Activated T-cell treated with anti-CD3 and anti-CD28 coated beads, Interleukin-2, amount 50 U/mL, for 72 hours (primary cell): ENCODE measurements at regions not wholly inside any gene's neighbourhood (a gene's known extent, or its start where the extent isn't known, plus 50 kb on each side); places are given as distances from the start of the nearest gene placed in this dataset.
A peak's percentile ranks its signal among the peaks of the same experiment; 100 is the strongest.

Experiments
- ATAC-seq, 2 donors: fragments of 150-1000 bp; cut with Tn5 transposase; replicated peaks in 1 of 2; 2 replicates each; pipeline ENCODE4 v1.10.0; 2021; ENCODE audit warnings: moderate library complexity in 2 of 2, mild to moderate bottlenecking in 1 of 2
- DNase-seq, 2 donors: peaks; one replicate each; pipeline ENCODE4 v3.0.0; 2021 to 2022; ENCODE audit warnings: mixed read lengths in 1 of 2
- H3K27ac Mint-ChIP-seq: one replicate; pipeline ENCODE4 v1.8.0; 2022; ENCODE audit warnings: mild to moderate bottlenecking, moderate library complexity, mixed read lengths
- H3K27me3 Mint-ChIP-seq: one replicate; pipeline ENCODE4 v1.8.0; 2022; ENCODE audit warnings: low read depth, mixed read lengths
- H3K36me3 Mint-ChIP-seq, 2 donors: one replicate each; pipeline ENCODE4 v1.8.0; 2022; ENCODE audit warnings: mixed read lengths in 2 of 2, mild to moderate bottlenecking in 1 of 2; ENCODE audit not compliant: insufficient read depth in 2 of 2
- H3K4me1 Mint-ChIP-seq: one replicate; pipeline ENCODE4 v1.8.0; 2022; ENCODE audit warnings: low read depth, mixed read lengths
- H3K4me3 Mint-ChIP-seq, 2 donors: one replicate each; pipeline ENCODE4 v1.8.0; 2022; ENCODE audit warnings: mild to moderate bottlenecking in 2 of 2, mixed read lengths in 2 of 2, moderate library complexity in 2 of 2
- H3K9me3 Mint-ChIP-seq, 2 donors: one replicate each; pipeline ENCODE4 v1.8.0; 2022; ENCODE audit warnings: mixed read lengths in 2 of 2

GRCh38 chr18:43485545-43485963 is 208.3 kb upstream of the SYT4 start:
- Mint-ChIP-seq H3K9me3 (peaks cover 4 to 6% of the 10 kb centered on the region in 2 donors), H3K27ac (no peak overlapping the region), H3K4me1 (no peaks in the 10 kb centered on the region), H3K36me3 (no peaks in the 10 kb centered on the region), H3K4me3 (no peak overlapping the region), H3K27me3 (no peaks in the 10 kb centered on the region)
- no peak for ATAC-seq
- DNase-seq = no peak

- no peaks in the 10 kb centered on the region for H3K27me3 Mint-ChIP-seq
- H3K27ac Mint-ChIP-seq = no peak overlapping the region
- no peaks in the 10 kb centered on the region for H3K4me1 Mint-ChIP-seq
- DNase-seq (peak in 1 of 2 donors; percentile 8), ATAC-seq (no peak)
- H3K9me3 Mint-ChIP-seq = peaks cover 2 to 6% of the 10 kb centered on the region in 2 donors
- no peak overlapping the region for H3K4me3 Mint-ChIP-seq
- no peaks in the 10 kb centered on the region for H3K36me3 Mint-ChIP-seq
Measured at GRCh38 chr18:43486462-43486861, 209.2 kb upstream of the SYT4 start.

- H3K9me3 Mint-ChIP-seq = peaks cover 13 to 14% of the 10 kb centered on the region in 2 donors
- ATAC-seq (no peak), DNase-seq (no peak)
- H3K27ac Mint-ChIP-seq = no peak overlapping the region
- no peak overlapping the region for H3K4me3 Mint-ChIP-seq
- H3K36me3 Mint-ChIP-seq = no peaks in the 10 kb centered on the region
- no peaks in the 10 kb centered on the region for H3K4me1 Mint-ChIP-seq
- no peaks in the 10 kb centered on the region for H3K27me3 Mint-ChIP-seq
Measured at GRCh38 chr18:43501099-43501498, 223.8 kb upstream of the SYT4 start.

- DNase-seq (no peak), ATAC-seq (no peak)
- H3K27me3 Mint-ChIP-seq = no peaks in the 10 kb centered on the region
- H3K4me3 Mint-ChIP-seq = no peak overlapping the region
- no peaks in the 10 kb centered on the region for H3K4me1 Mint-ChIP-seq
- H3K36me3 Mint-ChIP-seq = peaks cover 0 to 2% of the 10 kb centered on the region in 2 donors
- H3K9me3 Mint-ChIP-seq = peaks cover 13 to 22% of the 10 kb centered on the region in 2 donors
- no peak overlapping the region for H3K27ac Mint-ChIP-seq
Measured at GRCh38 chr18:43506935-43507334, 229.6 kb upstream of the SYT4 start.

- DNase-seq (no peak), ATAC-seq (no peak)
- no peak overlapping the region for H3K27ac Mint-ChIP-seq
- H3K9me3 Mint-ChIP-seq = peaks cover 13 to 22% of the 10 kb centered on the region in 2 donors
- H3K4me3 Mint-ChIP-seq = no peak overlapping the region
- H3K27me3 Mint-ChIP-seq = no peaks in the 10 kb centered on the region
- H3K36me3 Mint-ChIP-seq = peaks cover 0 to 2% of the 10 kb centered on the region in 2 donors
- H3K4me1 Mint-ChIP-seq = no peaks in the 10 kb centered on the region
Measured at GRCh38 chr18:43507842-43508481, 230.7 kb upstream of the SYT4 start.

- no peaks in the 10 kb centered on the region for H3K4me1 Mint-ChIP-seq
- ATAC-seq (no peak), DNase-seq (no peak)
- H3K36me3 Mint-ChIP-seq = peaks cover 0 to 3% of the 10 kb centered on the region in 2 donors
- peaks cover 6 to 16% of the 10 kb centered on the region in 2 donors for H3K9me3 Mint-ChIP-seq
- H3K4me3 Mint-ChIP-seq = no peak overlapping the region
- H3K27me3 Mint-ChIP-seq = no peaks in the 10 kb centered on the region
- no peak overlapping the region for H3K27ac Mint-ChIP-seq
Measured at GRCh38 chr18:43514747-43515146, 237.5 kb upstream of the SYT4 start.

GRCh38 chr18:43515481-43515880 is 238.2 kb upstream of the SYT4 start:
- ATAC-seq = no peak
- H3K27me3 Mint-ChIP-seq = no peaks in the 10 kb centered on the region
- peaks cover 6 to 10% of the 10 kb centered on the region in 2 donors for H3K9me3 Mint-ChIP-seq
- H3K36me3 Mint-ChIP-seq = peaks cover 0 to 3% of the 10 kb centered on the region in 2 donors
- no peak overlapping the region for H3K27ac Mint-ChIP-seq
- H3K4me3 Mint-ChIP-seq = no peak overlapping the region
- H3K4me1 Mint-ChIP-seq = no peaks in the 10 kb centered on the region
- no peak for DNase-seq

GRCh38 chr18:43524260-43524659 is 247.0 kb upstream of the SYT4 start:
- H3K27ac Mint-ChIP-seq = no peak overlapping the region

GRCh38 chr18:43525169-43525568 is 247.9 kb upstream of the SYT4 start:
- Mint-ChIP-seq H3K27ac (no peak overlapping the region), H3K27me3 (no peaks in the 10 kb centered on the region), H3K4me3 (no peak overlapping the region), H3K4me1 (no peaks in the 10 kb centered on the region), H3K36me3 (no peaks in the 10 kb centered on the region), H3K9me3 (no peaks in the 10 kb centered on the region)
- no peak for ATAC-seq
- no peak for DNase-seq

More at GRCh38 chr18:43524260-43524659, 247.0 kb upstream of the SYT4 start:
- no peaks in the 10 kb centered on the region for H3K36me3 Mint-ChIP-seq
- ATAC-seq = no peak
- H3K4me3 Mint-ChIP-seq = no peak overlapping the region
- no peaks in the 10 kb centered on the region for H3K27me3 Mint-ChIP-seq
- DNase-seq = no peak
- no peaks in the 10 kb centered on the region for H3K9me3 Mint-ChIP-seq
- no peaks in the 10 kb centered on the region for H3K4me1 Mint-ChIP-seq

GRCh38 chr18:43526426-43527145 is 249.3 kb upstream of the SYT4 start:
- ATAC-seq (no peak), DNase-seq (no peak)
- no peaks in the 10 kb centered on the region for H3K36me3 Mint-ChIP-seq
- H3K27me3 Mint-ChIP-seq = no peaks in the 10 kb centered on the region
- no peak overlapping the region for H3K4me3 Mint-ChIP-seq
- no peaks in the 10 kb centered on the region for H3K4me1 Mint-ChIP-seq
- no peak overlapping the region for H3K27ac Mint-ChIP-seq
- H3K9me3 Mint-ChIP-seq = no peaks in the 10 kb centered on the region

GRCh38 chr18:43531438-43531837 is 254.1 kb upstream of the SYT4 start:
- ATAC-seq = no peak
- Mint-ChIP-seq H3K27me3 (no peaks in the 10 kb centered on the region), H3K4me1 (no peaks in the 10 kb centered on the region)

GRCh38 chr18:43533371-43533770 is 256.1 kb upstream of the SYT4 start:
- DNase-seq = no peak
- Mint-ChIP-seq H3K9me3 (peaks cover 7% of the 10 kb centered on the region in 2 donors), H3K27me3 (no peaks in the 10 kb centered on the region), H3K27ac (no peak overlapping the region), H3K4me3 (no peak overlapping the region), H3K4me1 (no peaks in the 10 kb centered on the region), H3K36me3 (no peaks in the 10 kb centered on the region)
- ATAC-seq = no peak

More at GRCh38 chr18:43531438-43531837, 254.1 kb upstream of the SYT4 start:
- DNase-seq = no peak
- no peak overlapping the region for H3K27ac Mint-ChIP-seq
- H3K9me3 Mint-ChIP-seq = peaks cover 2 to 4% of the 10 kb centered on the region in 2 donors
- H3K36me3 Mint-ChIP-seq = no peaks in the 10 kb centered on the region
- no peak overlapping the region for H3K4me3 Mint-ChIP-seq

GRCh38 chr18:43534511-43534910 is 257.2 kb upstream of the SYT4 start:
- Mint-ChIP-seq H3K9me3 (peaks cover 7% of the 10 kb centered on the region in 2 donors), H3K36me3 (no peaks in the 10 kb centered on the region), H3K27ac (no peak overlapping the region), H3K4me3 (no peak overlapping the region), H3K27me3 (no peaks in the 10 kb centered on the region), H3K4me1 (no peaks in the 10 kb centered on the region)
- ATAC-seq = no peak
- no peak for DNase-seq
